Tibial nerve (tissue), 4 donors: ENCODE measurements at regions not wholly inside any gene's neighbourhood (a gene's known extent, or its start where the extent isn't known, plus 50 kb on each side); places are given as distances from the start of the nearest gene placed in this dataset.
"Not testable (repeated sequence)": the region's sequence is repeated elsewhere in the genome, so short reads cannot be mapped to it uniquely, and the experiment has no call there.

Experiments used
- DNase-seq, 2 donors: peaks; one replicate each; pipeline ENCODE4 v3.0.0-alpha.2; 2019; ENCODE audit warnings: low spot score in 2 of 2
- H3K27ac ChIP-seq, 4 donors: fragments of 200-600 bp; sonication (generic) in 3 of 4; one replicate each; pipeline ENCODE4 v1.5.1; 2017 to 2019; ENCODE audit warnings: mild to moderate bottlenecking in 1 of 4
- H3K27me3 ChIP-seq, 2 donors: fragments of 200-600 bp; sonication (generic) in 1 of 2; one replicate each; pipeline versions ENCODE4 v1.5.1 to v1.6.0; 2017 to 2019
- H3K36me3 ChIP-seq, 3 donors: fragments of 200-600 bp; sonication (generic); one replicate each; pipeline ENCODE4 v1.5.1; 2018 to 2019
- H3K4me1 ChIP-seq, 4 donors: fragments of 200-600 bp; sonication (generic) in 3 of 4; one replicate each; pipeline ENCODE4 v1.5.1; 2017 to 2019
- H3K4me3 ChIP-seq, 4 donors: fragments of 200-600 bp; sonication (generic) in 3 of 4; one replicate each; pipeline ENCODE4 v1.5.1; 2017 to 2019; ENCODE audit warnings: mild to moderate bottlenecking in 1 of 4, moderate library complexity in 1 of 4
- H3K9me3 ChIP-seq, 4 donors: fragments of 200-600 bp; sonication (generic) in 3 of 4; one replicate each; pipeline ENCODE4 v1.5.1; 2017 to 2019
- CTCF ChIP-seq, 5 experiments: fragments of 200-600 bp in 3 of 5; fragments of 450-650 bp in 2 of 5; sonication (generic) in 3 of 5; IDR thresholded peaks; one replicate each; pipeline ENCODE4 v1.5.1; 2016 to 2019; ENCODE audit warnings: antibody characterized with exemption in 5 of 5, mild to moderate bottlenecking in 3 of 5, moderate library complexity in 2 of 5
- EP300 ChIP-seq, 2 donors: sonication (generic); formaldehyde crosslinking; IDR thresholded peaks; one replicate each; pipeline ENCODE4 v1.6.1; 2017; ENCODE audit warnings: antibody characterized with exemption in 2 of 2, mild to moderate bottlenecking in 1 of 2
- POLR2A ChIP-seq, 2 donors: fragments of 450-650 bp; IDR thresholded peaks; one replicate each; pipeline ENCODE4 v1.6.1; 2017; ENCODE audit warnings: antibody characterized with exemption in 2 of 2, mild to moderate bottlenecking in 2 of 2, moderate library complexity in 2 of 2
- WGBS, 2 donors: methylation state at CpG; one replicate each; pipeline ENCODE4 v1.1.5; 2018; 5-methylcytosine and 5-hydroxymethylcytosine counted together

- 60 to 93% methylated on average over 1 to 4 of the region's 4 CpGs for WGBS, 2 donors
- no peak overlapping the region for H3K27ac ChIP-seq
- DNase-seq = no peak
- no peak overlapping the region for H3K4me3 ChIP-seq
- H3K27me3 ChIP-seq = no peaks in the 10 kb centered on the region
- H3K4me1 ChIP-seq = no peaks in the 10 kb centered on the region
- H3K36me3 ChIP-seq = no peaks in the 10 kb centered on the region
- TF ChIP-seq EP300 (IDR thresholded peaks at IDR 0.05) = no peak
- no peak for TF ChIP-seq CTCF (IDR thresholded peaks at IDR 0.05)
- TF ChIP-seq POLR2A (IDR thresholded peaks at IDR 0.05) = no peak
- H3K9me3 ChIP-seq = no peaks in the 10 kb centered on the region
Measured at GRCh38 chr7:89621925-89622641, 532.2 kb upstream of the STEAP1 start.

DNA sequence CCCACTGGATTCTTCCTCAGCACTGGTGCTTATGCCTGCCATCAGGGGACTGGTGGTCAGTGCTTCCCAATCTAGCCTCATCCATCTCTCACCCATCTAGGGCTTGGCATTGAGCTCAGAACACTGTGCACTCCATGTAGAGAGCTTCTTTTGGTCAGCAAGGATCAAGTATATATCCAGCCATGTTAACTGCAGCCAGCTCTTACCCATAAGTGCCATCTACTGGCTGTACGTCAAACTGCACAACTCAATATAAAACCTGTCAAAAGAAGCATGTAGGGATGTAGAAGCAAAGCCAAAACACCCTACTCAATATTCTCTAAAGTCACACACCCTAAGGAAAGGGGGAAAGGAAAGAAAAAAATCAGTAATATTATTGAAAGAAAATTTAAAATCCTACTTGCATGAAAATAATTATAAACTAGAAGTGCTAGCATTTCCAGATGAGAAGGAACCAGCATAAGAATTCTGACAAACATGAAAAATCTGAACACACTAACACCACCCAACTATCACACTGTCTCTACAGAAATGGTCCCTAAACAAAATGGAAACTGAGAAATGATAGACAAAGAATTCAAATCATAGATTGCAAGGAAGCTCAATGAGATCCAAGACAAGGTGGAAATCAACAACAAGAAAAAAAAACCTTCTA lies 531.1 kb upstream of the STEAP1 start:
- Histone ChIP-seq H3K27ac (no peak overlapping the region), H3K9me3 (no peaks in the 10 kb centered on the region), H3K4me3 (no peak overlapping the region), H3K27me3 (no peaks in the 10 kb centered on the region), H3K4me1 (no peaks in the 10 kb centered on the region), H3K36me3 (no peaks in the 10 kb centered on the region)
- peak; percentile 28 to 48 (median 41) for TF ChIP-seq CTCF (IDR thresholded peaks at IDR 0.05)
- TF ChIP-seq EP300 (IDR thresholded peaks at IDR 0.05) = no peak
- DNase-seq = peak in 1 of 2 donors; percentile 37
- 7% methylated on average over 1 of the region's 1 CpG for WGBS, 2 donors

- not testable (repeated sequence) for H3K27me3 ChIP-seq, H3K9me3 ChIP-seq, H3K36me3 ChIP-seq, H3K4me1 ChIP-seq, H3K27ac ChIP-seq, DNase-seq, H3K4me3 ChIP-seq
- WGBS, 2 donors = 91 to 98% methylated on average over 5 of the region's 5 CpGs
Measured at GRCh38 chr7:89624155-89624554, 530.1 kb upstream of the STEAP1 start.

DNA sequence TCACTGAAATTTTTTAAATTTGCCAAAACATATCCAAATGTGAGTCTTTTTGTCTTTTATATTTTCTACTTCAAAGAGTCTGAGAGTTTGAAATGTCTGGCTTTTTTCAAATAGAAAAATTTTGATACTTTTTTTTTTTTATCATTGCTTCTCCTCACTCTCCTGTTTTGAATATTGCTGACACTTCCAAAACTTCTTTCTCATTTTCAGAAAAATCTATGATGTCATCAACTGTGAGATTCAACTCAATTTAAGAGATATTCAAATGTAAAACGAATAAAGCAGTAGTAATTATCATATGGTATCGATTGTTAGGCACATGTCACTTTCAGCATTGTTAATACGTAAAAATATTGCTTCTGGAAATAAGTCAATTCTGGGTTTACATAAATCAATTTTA lies 505.8 kb upstream of the STEAP1 start:
- no peaks in the 10 kb centered on the region for H3K4me1 ChIP-seq
- no peak for TF ChIP-seq EP300 (IDR thresholded peaks at IDR 0.05)
- TF ChIP-seq CTCF (IDR thresholded peaks at IDR 0.05) = no peak
- no peak for TF ChIP-seq POLR2A (IDR thresholded peaks at IDR 0.05)
- no peaks in the 10 kb centered on the region for H3K27me3 ChIP-seq
- H3K27ac ChIP-seq = no peak overlapping the region
- 86 to 91% methylated on average over 3 of the region's 3 CpGs for WGBS, 2 donors
- H3K4me3 ChIP-seq = no peak overlapping the region
- DNase-seq = no peak
- H3K9me3 ChIP-seq = no peaks in the 10 kb centered on the region
- no peaks in the 10 kb centered on the region for H3K36me3 ChIP-seq

DNA sequence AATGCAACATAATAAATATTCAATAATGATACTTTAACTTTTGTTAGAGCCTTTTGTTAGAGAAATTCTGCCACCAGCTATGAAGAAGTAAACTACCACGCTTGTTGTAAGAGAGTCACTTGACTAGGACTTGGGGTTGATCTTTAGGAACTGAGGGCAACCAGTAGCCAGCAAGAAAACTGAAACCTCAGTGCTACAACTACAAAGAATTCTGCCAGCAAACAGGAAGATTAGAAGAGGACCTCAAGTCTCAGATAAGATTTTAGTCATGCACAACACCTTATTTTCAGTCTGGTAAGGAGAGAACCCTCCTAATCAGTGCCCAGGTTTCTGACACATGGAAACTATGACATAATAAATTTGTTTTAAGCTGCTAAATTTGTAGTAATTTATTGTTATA lies 498.3 kb upstream of the STEAP1 start:
- TF ChIP-seq EP300 (IDR thresholded peaks at IDR 0.05) (no peak), CTCF (IDR thresholded peaks at IDR 0.05) (no peak), POLR2A (IDR thresholded peaks at IDR 0.05) (no peak)
- no peak overlapping the region for H3K27ac ChIP-seq
- no peak overlapping the region for H3K4me3 ChIP-seq
- WGBS, 2 donors = 78 to 86% methylated on average over 1 of the region's 1 CpG
- no peak for DNase-seq
- H3K27me3 ChIP-seq = no peaks in the 10 kb centered on the region
- H3K4me1 ChIP-seq = no peaks in the 10 kb centered on the region
- no peaks in the 10 kb centered on the region for H3K36me3 ChIP-seq
- no peaks in the 10 kb centered on the region for H3K9me3 ChIP-seq
